Mononuclear cell (primary cell): ENCODE measurements at regions not wholly inside any gene's neighbourhood (a gene's known extent, or its start where the extent isn't known, plus 50 kb on each side); places are given as distances from the start of the nearest gene placed in this dataset.
"Not testable (repeated sequence)": the region's sequence is repeated elsewhere in the genome, so short reads cannot be mapped to it uniquely, and the experiment has no call there.

Experiments
- H3K27me3 ChIP-seq: 2 replicates; pipeline ENCODE4 v1.6.0; 2011; ENCODE audit warnings: low read length, control low read depth; ENCODE audit not compliant: insufficient read depth
- H3K4me1 ChIP-seq: 2 replicates; pipeline ENCODE4 v1.5.1; 2011; ENCODE audit warnings: mild to moderate bottlenecking, low read length, control low read depth; ENCODE audit not compliant: insufficient read depth
- H3K4me3 ChIP-seq: 2 replicates; pipeline ENCODE4 v1.5.1; 2011; ENCODE audit warnings: mild to moderate bottlenecking, low read length, moderate library complexity
- H3K9me3 ChIP-seq: 2 replicates; pipeline ENCODE4 v1.5.1; 2011; ENCODE audit warnings: low read depth, mild to moderate bottlenecking, control low read depth, low read length

DNA sequence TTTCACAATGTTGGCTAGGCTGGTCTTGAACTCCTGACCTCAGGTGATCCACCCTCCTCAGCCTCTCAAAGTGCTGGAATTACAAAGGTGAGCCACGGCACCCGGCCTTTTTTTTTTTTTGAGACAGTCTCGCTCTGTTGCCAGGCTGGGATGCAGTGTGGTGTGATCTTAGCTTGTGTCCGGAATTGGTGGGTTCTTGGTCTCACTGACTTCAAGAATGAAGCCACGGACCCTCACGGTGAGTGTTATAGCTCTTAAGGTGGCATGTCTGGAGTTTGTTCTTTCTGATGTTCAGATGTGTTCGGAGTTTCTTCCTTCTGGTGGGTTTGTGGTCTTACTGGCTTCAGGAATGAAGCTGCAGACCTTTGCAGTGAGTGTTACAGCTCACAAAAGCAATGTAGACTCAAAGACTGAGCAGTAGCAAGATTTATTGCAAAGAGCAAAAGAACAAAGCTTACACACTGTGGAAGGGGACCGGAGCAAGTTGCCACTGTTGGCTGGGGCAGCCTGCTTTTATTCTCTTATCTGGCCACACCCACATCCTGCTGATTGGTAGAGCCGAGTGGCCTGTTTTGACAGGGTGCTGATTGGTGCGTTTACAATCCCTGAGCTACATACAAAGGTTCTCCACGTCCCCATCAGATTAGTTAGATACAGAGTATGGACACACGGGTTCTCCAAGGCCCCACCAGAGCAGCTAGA, 69.1 kb upstream of the DDR1 start:
- H3K4me3 ChIP-seq = not testable (repeated sequence)

DNA sequence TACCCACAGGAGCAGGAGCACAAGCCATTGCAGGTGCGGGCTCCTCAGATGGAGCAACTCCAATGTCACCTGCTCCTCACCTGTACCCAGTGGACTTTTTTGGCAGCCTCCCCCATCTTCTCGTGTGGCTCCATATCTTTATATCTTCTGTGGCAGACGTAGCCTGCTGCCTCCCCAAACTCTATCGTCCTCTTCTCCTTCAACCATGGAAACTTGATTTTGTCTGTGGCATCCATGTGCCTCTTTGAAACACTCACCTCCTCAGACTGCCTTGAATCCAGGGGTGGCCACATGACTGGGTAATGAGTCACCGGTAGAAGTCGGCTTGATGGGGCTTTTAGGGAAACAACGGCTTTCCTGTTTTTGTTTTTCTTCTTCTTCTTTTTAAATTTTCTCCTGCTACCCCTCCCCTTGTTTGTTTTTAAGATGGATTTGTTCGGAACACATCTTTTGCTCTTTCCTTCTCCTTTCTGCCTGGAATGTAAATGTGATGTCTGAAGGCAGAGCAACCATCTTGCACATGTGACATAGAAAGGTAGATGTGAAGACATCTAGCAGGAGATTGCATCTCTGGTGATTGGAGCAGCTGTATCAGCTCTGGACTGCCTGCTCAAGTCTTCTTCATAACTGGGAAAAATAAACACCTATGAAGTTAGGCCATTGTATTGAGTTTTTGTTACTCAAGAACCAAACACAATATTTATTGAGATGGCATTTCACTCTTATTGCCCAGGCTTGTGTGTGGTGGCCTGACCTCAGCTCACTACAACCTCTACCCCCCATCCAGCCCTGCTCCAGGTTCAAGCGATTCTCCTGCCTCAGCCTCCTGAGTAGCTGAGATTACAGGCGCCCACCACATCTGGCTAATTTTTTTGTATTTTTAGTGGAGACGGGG, 69.9 kb upstream of the DDR1 start:
- no peak overlapping the region for H3K4me3 ChIP-seq
- H3K4me1 ChIP-seq = peaks cover 72% of the 10 kb centered on the region
- no peaks in the 10 kb centered on the region for H3K9me3 ChIP-seq
- H3K27me3 ChIP-seq = no peaks in the 10 kb centered on the region

More for the DNA sequence above, 69.1 kb upstream of the DDR1 start:
- H3K9me3 ChIP-seq, H3K27me3 ChIP-seq: not testable (repeated sequence)
- H3K4me1 ChIP-seq = peaks cover 76% of the 10 kb centered on the region

DNA sequence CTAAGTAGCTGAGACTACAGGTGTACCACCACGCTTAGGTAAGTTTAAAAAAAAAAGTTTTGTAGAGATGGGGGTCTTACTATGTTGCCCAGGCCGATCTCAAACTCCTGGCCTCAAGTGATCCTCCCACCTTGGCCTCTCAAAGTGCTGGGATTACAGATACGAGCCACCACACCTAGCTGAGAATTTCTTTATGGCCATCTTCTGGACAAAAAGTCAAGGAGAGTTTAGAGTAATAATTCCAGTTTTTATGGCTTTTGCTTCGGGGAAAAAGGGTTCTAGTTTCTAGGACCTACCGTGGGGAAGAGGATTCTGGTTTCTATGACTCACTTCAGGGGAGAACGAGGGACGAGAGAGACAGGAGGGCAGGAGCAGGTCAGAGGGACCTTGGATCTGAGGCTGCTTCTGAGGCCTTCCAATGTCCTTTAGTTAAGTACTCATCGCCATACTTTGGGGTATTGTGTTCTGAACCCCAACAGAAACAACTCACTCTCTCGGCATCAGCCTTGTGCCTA, 69.3 kb upstream of the IER3 start:
- no peaks in the 10 kb centered on the region for H3K9me3 ChIP-seq
- H3K4me3 ChIP-seq = no peak overlapping the region
- H3K27me3 ChIP-seq = no peaks in the 10 kb centered on the region
- peaks cover 67% of the 10 kb centered on the region for H3K4me1 ChIP-seq

DNA sequence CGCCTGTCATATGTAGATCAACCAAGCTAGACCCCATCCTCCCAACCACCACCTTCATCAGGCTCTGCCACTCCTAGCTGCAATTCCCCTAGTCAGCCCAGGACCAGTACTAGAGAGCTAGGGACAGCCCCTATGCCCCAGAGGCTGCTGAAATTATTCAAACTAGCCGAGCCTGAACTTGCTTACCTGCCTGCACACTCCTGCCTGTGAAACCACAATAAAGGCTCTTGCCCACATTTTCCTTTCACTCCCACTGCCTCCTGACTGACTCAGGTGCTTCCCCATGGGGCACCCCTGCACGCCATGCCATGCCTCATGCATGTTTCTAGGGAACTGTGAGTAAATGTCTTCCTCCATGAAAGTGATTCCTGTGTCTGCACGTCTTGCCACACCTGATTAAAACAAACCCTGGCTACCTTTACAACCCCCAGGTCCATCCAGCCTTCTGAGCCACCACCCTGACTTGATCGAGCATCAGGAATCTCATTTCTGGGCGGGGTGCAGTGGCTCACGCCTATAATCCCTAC, 66.5 kb upstream of the IER3 start:
- H3K4me1 ChIP-seq = peaks cover 54% of the 10 kb centered on the region
- no peak overlapping the region for H3K4me3 ChIP-seq
- no peaks in the 10 kb centered on the region for H3K27me3 ChIP-seq
- no peaks in the 10 kb centered on the region for H3K9me3 ChIP-seq

DNA sequence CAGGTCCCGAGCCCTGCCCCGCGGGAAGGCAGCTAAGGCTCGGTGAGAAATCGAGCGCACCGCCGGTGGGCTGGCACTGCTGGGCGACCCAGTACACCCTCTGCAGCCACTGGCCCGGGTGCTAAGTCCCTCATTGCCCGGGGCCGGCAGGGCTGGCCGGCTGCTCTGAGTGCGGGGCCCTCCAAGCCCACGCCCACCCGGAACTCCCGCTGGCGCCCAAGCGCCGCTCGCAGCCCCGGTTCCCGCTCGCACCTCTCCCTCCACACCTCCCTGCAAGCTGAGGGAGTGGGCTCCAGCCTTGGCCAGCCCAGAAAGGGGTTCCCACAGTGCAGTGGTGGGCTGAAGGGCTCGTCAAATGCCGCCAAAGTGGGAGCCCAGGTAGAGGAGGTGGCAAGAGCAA, 63.2 kb upstream of the IER3 start:
- not testable (repeated sequence) for H3K4me3 ChIP-seq, H3K27me3 ChIP-seq, H3K9me3 ChIP-seq
- peaks cover 43% of the 10 kb centered on the region for H3K4me1 ChIP-seq

DNA sequence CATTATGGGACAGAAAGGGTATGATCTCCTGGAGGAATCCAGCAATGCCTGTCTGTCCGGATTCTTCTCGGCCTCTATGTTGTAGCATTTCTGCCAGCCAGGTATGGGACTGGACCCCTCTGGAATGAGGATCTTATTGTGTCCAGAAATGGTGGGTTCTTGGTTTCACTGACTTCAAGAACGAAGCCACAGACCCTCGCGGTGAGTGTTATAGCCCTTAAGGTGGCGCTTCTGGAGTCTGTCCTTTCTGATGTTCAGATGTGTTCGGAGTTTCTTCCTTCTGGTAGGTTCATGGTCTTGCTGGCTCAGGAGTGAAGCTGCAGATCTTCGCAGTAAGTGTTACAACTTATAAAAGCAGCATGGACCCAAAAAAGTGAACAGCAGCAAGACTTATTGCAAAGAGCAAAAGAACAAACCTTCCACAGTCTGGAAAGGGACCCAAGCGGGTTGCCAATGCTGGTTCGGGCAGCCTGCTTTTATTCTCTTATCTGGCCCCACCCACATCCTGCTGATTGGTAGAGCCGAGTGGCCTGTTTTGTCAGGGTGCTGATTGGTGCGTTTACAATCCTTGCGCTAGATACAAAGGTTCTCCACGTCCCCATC, 62.3 kb upstream of the IER3 start:
- H3K27me3 ChIP-seq = no peaks in the 10 kb centered on the region
- no peaks in the 10 kb centered on the region for H3K9me3 ChIP-seq
- H3K4me3 ChIP-seq = no peak overlapping the region
- peaks cover 37% of the 10 kb centered on the region for H3K4me1 ChIP-seq

DNA sequence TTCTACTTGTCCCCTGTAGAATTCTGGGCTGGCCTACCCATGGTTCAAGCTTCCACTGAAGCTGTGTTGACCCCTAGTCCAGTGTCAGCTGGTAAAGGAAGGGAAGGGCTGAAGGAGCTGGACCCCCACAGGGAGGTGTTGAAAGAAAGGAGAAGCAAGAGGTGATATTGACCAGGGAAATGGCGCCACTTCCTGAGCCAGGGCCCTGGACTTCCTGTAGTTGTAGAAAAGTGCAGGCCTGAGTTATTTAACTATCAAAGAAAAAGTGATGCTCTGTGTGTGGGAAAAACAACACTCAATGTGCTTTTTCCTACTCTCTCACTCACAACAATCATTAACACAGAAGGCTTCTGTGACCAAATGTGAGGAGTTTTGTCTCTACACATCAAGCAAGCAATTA, 60.0 kb upstream of the IER3 start:
- no peak overlapping the region for H3K4me3 ChIP-seq
- H3K4me1 ChIP-seq = peaks cover 28% of the 10 kb centered on the region
- no peaks in the 10 kb centered on the region for H3K27me3 ChIP-seq
- H3K9me3 ChIP-seq = no peaks in the 10 kb centered on the region

DNA sequence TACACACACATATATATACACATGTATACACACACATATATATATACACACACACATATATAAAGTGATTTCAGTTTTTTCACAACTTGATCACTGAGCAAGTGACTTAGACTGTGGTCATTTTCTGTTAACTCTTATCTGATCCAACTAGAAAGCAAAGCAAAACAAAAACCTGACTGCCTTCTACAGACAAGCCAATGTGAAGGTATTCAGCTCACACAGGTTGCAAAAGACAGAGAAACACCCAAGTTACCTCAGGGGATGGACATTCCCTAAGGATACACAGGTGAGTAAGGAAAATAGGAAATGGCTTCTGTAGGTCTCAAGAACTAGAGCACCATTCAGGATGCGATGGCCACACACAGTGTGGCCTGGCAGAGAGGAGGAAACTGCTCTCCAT, 58.4 kb upstream of the IER3 start:
- Histone ChIP-seq H3K4me3 (no peak overlapping the region), H3K4me1 (peaks cover 30% of the 10 kb centered on the region), H3K27me3 (no peaks in the 10 kb centered on the region), H3K9me3 (no peaks in the 10 kb centered on the region)

DNA sequence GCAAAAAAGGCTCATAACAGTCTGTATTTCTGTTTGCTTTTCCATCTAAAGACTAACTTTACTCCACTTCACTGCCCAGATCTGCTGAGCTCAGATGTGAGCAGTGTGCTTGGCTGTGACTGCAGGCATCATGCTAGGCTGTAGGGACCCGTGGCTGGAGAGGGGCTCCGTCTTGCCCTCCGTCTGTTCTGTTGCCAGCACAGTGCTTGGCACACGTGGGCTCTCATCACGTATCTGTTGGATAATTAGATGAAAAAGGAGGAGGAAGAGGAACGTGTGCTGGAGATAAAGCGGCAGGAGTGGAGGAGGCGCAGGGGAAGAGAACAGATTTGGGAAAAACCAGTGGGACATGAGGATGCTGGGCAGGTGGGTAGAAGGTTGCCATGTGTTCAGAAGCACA, 57.6 kb upstream of the IER3 start:
- H3K4me1 ChIP-seq = peaks cover 30% of the 10 kb centered on the region
- no peaks in the 10 kb centered on the region for H3K9me3 ChIP-seq
- no peak overlapping the region for H3K4me3 ChIP-seq
- H3K27me3 ChIP-seq = no peaks in the 10 kb centered on the region

DNA sequence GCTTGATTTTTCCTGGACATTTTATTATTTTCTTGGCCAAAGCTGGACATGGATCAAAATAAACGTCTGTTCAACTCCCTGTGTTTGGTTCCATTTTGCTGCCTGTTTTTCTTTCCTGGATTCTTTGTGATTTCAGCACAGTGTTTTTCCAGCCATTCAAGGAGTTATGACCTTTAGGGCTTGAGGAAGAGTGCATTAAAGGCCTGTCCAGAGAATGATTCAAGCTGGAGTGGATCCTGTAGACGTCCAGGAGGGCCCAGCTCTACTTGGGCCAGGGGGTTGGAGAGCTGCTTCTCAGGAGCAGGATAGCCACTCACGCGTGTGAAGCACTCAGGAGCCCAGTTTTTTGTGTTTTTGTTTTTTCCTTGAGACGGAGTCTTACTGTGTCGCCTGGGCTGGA, 56.5 kb upstream of the IER3 start:
- H3K4me3 ChIP-seq = no peak overlapping the region
- H3K27me3 ChIP-seq = no peaks in the 10 kb centered on the region
- no peaks in the 10 kb centered on the region for H3K9me3 ChIP-seq
- peaks cover 35% of the 10 kb centered on the region for H3K4me1 ChIP-seq

DNA sequence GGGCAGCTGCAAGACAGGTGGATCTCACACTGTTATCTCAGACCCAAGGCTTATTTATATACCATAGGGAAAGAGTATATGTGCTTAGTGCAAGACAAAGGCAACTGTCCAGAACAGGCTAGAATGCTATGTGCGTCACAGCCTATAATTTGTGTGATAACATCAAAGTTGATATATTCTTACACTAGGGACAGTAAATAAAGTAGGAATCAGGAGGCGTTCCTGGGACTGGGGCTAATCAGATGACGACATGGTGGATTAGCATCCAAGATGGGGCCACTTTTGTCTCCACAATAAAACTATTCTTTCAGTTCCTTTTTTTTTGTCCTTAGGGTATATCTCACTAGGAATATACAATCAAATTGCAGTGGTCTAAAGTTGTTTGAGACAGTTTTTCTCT, 54.9 kb upstream of the IER3 start:
- no peak overlapping the region for H3K4me3 ChIP-seq
- H3K9me3 ChIP-seq = no peaks in the 10 kb centered on the region
- H3K27me3 ChIP-seq = no peaks in the 10 kb centered on the region
- peaks cover 41% of the 10 kb centered on the region for H3K4me1 ChIP-seq

DNA sequence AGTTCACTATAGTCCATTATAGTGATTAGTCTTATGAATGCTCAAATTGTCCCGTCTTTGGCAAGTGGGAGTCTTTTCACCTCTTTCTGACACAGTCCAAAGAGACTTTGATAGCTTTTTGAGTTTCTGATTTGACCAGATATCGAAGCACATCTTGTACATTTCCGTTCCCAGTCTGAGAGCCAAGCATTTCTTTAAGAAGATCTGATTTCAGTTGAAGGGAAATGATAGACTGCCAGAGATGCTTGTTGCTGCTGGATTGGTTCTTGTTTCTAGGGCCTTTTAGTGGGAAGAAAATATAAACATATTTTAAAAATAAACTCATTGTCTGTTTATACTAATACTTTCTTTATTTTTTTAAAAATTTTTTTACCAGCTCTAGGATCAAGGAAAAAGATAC, 54.1 kb upstream of the IER3 start:
- no peaks in the 10 kb centered on the region for H3K27me3 ChIP-seq
- H3K4me1 ChIP-seq = peaks cover 46% of the 10 kb centered on the region
- no peaks in the 10 kb centered on the region for H3K9me3 ChIP-seq
- no peak overlapping the region for H3K4me3 ChIP-seq

DNA sequence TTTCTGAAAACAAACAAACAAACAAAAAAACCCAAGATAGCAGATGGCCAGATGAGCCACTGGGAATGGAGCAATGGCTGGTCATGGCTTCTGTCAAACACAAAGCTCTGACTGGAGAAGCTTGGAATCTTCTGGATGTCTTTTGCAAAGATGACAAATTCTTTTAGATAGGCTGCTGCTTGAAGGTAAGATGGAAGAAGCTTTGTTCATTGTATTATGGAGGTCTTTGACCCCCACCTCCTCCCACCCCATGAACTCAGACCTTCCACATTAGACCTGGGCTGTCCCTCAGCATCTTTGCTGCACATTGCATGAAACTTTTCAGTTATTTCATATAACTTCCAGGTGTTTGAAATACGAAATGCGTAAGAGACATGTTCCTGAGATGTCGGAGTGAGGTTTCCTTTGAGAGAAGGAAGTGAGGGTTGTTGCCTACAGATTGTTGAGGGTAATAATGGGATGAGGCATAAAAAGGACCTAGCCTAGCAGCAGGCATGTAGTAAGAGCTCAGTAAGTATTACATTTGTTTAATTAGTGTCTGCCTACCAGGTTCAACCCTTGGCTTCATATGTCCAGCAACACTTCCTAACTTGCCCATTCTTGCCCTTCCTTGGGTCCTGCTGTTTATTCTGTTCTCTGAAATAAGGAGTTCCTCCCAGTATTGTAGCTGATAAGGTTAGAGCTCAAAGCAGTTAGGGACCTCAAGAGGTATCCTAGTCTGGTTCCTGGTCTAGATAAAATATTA, 51.4 kb upstream of the IER3 start:
- Histone ChIP-seq H3K4me3 (no peak overlapping the region), H3K9me3 (no peaks in the 10 kb centered on the region), H3K27me3 (no peaks in the 10 kb centered on the region), H3K4me1 (peaks cover 52% of the 10 kb centered on the region)
